PC-3 (cell line): ENCODE measurements at regions not wholly inside any gene's neighbourhood (a gene's known extent, or its start where the extent isn't known, plus 50 kb on each side); places are given as distances from the start of the nearest gene placed in this dataset.

Source experiments
- ATAC-seq: fragments of 200-7000 bp; cut with Tn5 transposase; 2 replicates; pipeline ENCODE4 v1.9.1; 2020; ENCODE audit warnings: mild to moderate bottlenecking, moderate library complexity
- BruUV-seq: library from RNA; stranded (reverse); fragments of 400-500 nt; replicated peaks from 2 replicates; lab custom pipeline; 2021; lab: Mats Ljungman, UMichigan
- CTCF ChIA-PET: fragments of 300-600 bp; sonication (Branson Sonifier 250); formaldehyde crosslinking; loops from one replicate; lab custom pipeline; 2022; ENCODE audit warnings: antibody characterized with exemption; lab: Charles Lee
- POLR2A ChIA-PET: fragments of 300-600 bp; sonication (Branson Sonifier 250); formaldehyde crosslinking; loops from one replicate; lab custom pipeline; 2022; ENCODE audit warnings: antibody characterized with exemption; ENCODE audit not compliant: unreplicated experiment; lab: Charles Lee
- DNase-seq: peaks from one replicate; pipeline ENCODE4 v3.0.0-alpha.2; 2015
- H2AFZ ChIP-seq: fragments of 300-600 bp; sonication (generic); 2 replicates; pipeline ENCODE4 v1.6.0; 2016; ENCODE audit warnings: antibody characterized with exemption, low read length
- H3F3A ChIP-seq: fragments of 300-600 bp; sonication (generic); one replicate; pipeline ENCODE4 v1.6.0; 2017; ENCODE audit warnings: antibody characterized with exemption, low read length, control low read depth, mild to moderate bottlenecking; ENCODE audit not compliant: unreplicated experiment
- H3K27ac ChIP-seq: fragments of 300-600 bp; sonication (generic); 2 replicates; pipeline ENCODE4 v1.5.1; 2016; ENCODE audit warnings: mild to moderate bottlenecking, low read length
- H3K27me3 ChIP-seq: fragments of 300-600 bp; sonication (generic); 2 replicates; pipeline ENCODE4 v1.6.1; 2016; ENCODE audit warnings: low read length, mixed read lengths
- H3K36me3 ChIP-seq: fragments of 300-600 bp; sonication (generic); 2 replicates; pipeline ENCODE4 v1.6.1; 2016; ENCODE audit warnings: low read depth, mixed run types, low read length, mixed read lengths
- H3K4me1 ChIP-seq: fragments of 300-600 bp; sonication (generic); 2 replicates; pipeline ENCODE4 v1.5.1; 2016; ENCODE audit warnings: low read length; ENCODE audit not compliant: insufficient read depth
- H3K4me2 ChIP-seq: fragments of 300-600 bp; sonication (generic); 2 replicates; pipeline ENCODE4 v1.6.0; 2016; ENCODE audit warnings: low read length
- H3K4me3 ChIP-seq: fragments of 300-600 bp; sonication (generic); 2 replicates; pipeline ENCODE4 v1.5.1; 2016; ENCODE audit warnings: mild to moderate bottlenecking, low read length, mixed read lengths
- H3K79me2 ChIP-seq: fragments of 300-600 bp; sonication (generic); 2 replicates; pipeline ENCODE4 v1.6.1; 2017; ENCODE audit warnings: low read length, mixed read lengths
- H3K9ac ChIP-seq: fragments of 300-600 bp; sonication (generic); 2 replicates; pipeline ENCODE4 v1.6.0; 2016; ENCODE audit warnings: mild to moderate bottlenecking, low read length
- H3K9me2 ChIP-seq: fragments of 300-600 bp; sonication (generic); replicated peaks from 2 replicates; pipeline ENCODE4 v1.6.1; 2016; ENCODE audit warnings: mixed run types, low read length, mixed read lengths
- H3K9me3 ChIP-seq: fragments of 300-600 bp; sonication (generic); 2 replicates; pipeline ENCODE4 v1.6.1; 2016; ENCODE audit warnings: low read length, mixed read lengths
- H4K20me1 ChIP-seq: fragments of 300-600 bp; sonication (generic); 2 replicates; pipeline ENCODE4 v1.6.1; 2016; ENCODE audit warnings: low read length, mixed read lengths
- CTCF ChIP-seq: fragments of 300-600 bp; sonication (generic); conservative IDR thresholded peaks from 2 replicates; pipeline ENCODE4 v1.5.1; 2017; ENCODE audit warnings: antibody characterized with exemption, low read depth, mild to moderate bottlenecking, low read length
- EZH2 ChIP-seq: fragments of 300-600 bp; sonication (generic); IDR thresholded peaks from one replicate; pipeline ENCODE4 v1.6.1; 2017; ENCODE audit warnings: antibody characterized with exemption, mild to moderate bottlenecking, low read length; ENCODE audit not compliant: unreplicated experiment
- EZH2phosphoT487 ChIP-seq: fragments of 300-600 bp; sonication (generic); IDR thresholded peaks from 2 replicates; pipeline ENCODE4 v1.6.1; 2018; ENCODE audit warnings: mild to moderate bottlenecking, antibody characterized with exemption, low read length, borderline replicate concordance
- intact Hi-C: fragments of 100-400 bp; cut with micrococcal nuclease; formaldehyde crosslinking; loops from 2 replicates; pipeline ENCODE4 v1.9.0; 2023

DNA sequence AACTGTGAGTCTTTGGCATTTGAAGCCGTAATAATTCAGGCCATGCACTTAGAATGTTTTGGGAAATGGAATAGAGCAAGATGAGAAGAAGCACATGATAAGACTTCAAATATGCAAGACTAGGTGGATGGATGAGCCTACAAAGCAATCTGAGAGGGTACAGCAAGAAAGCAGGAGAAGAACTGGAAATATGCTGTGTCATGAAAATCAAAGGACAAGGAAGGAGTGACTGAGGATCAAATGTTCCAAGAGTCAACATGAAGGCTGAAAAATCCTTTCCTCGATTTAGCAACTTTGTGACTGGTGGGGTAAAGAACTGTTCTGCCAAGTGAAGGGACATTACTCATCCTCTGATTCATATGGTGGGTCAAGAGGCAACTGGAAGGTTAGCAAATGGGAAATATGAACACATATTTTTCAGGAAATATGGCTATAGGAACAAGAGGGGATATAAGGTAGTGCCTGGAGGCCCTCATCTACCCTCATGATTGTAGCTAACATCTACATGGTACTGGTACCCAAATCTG, 803.7 kb upstream of the ARRDC4 start:
- H3K27ac ChIP-seq: no peak overlapping the region
- no peak overlapping the region for H3K4me2 ChIP-seq
- H3K4me1 ChIP-seq: no peaks in the 10 kb centered on the region
- no peaks in the 10 kb centered on the region for H3K36me3 ChIP-seq
- H3K9me3 ChIP-seq: no peaks in the 10 kb centered on the region
- no peak for TF ChIP-seq CTCF
- no peak for TF ChIP-seq EZH2phosphoT487
- no peak for TF ChIP-seq EZH2
- H4K20me1 ChIP-seq: no peaks in the 10 kb centered on the region
- no peak overlapping the region for H3K9ac ChIP-seq
- no TSS peak for BruUV-seq
- no peak overlapping the region for H2AFZ ChIP-seq
- intact Hi-C loops: no loop called here
- no peaks in the 10 kb centered on the region for H3K79me2 ChIP-seq
- no peaks in the 10 kb centered on the region for H3F3A ChIP-seq
- H3K27me3 ChIP-seq: no peaks in the 10 kb centered on the region
- POLR2A ChIA-PET: no interaction called here
- ATAC-seq: no peak
- no peak for DNase-seq
- H3K9me2 ChIP-seq: no peaks in the 10 kb centered on the region
- no peak overlapping the region for H3K4me3 ChIP-seq
- CTCF ChIA-PET: no interaction called here

DNA sequence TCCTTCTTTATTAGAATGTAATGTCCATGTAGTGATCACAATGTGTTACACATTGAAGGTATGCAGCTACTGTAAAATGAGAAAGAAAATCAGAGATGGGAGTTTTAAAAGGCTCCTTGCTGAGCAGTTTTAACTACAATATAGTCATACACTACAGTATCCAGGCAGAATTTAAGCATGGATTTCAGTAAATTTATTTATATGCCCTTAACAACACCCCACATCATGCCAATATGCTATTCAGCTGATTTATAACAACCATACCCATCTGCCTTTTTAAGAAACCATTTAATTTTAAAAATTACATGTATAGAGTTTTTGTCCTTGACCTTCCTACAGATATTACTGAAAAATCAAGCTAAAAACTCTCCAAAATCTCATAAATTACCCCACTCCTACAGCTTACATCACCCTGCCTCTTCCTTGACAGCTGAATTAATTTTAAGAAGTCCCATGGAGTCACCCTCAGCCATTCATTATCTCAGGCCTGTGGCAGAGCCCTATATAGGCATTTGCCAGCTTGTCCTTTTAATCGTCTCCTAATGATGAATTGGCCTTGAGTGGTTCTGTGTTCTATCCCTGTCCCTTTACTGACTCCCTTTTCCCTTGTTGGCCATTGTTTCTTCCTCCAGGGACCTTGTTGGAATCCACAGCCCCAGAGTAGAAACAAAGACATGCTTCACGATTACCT, 797.6 kb upstream of the ARRDC4 start:
- Histone ChIP-seq H4K20me1 (no peaks in the 10 kb centered on the region), H2AFZ (no peak overlapping the region), H3K79me2 (no peaks in the 10 kb centered on the region), H3K9me2 (no peaks in the 10 kb centered on the region), H3K27me3 (peaks cover 6% of the 10 kb centered on the region), H3K27ac (no peak overlapping the region), H3K4me1 (no peaks in the 10 kb centered on the region), H3K9ac (no peak overlapping the region), H3K4me3 (no peak overlapping the region), H3K36me3 (no peaks in the 10 kb centered on the region), H3F3A (no peaks in the 10 kb centered on the region), H3K9me3 (no peaks in the 10 kb centered on the region), H3K4me2 (no peak overlapping the region)
- ChIA-PET POLR2A (no interaction called here), CTCF (no interaction called here)
- no peak for ATAC-seq
- intact Hi-C loops: no loop called here
- no peak for DNase-seq
- BruUV-seq: no TSS peak
- TF ChIP-seq EZH2phosphoT487: no peak

GRCh38 chr15:97165205-97165604, 795.3 kb upstream of the ARRDC4 start:
- BruUV-seq: no TSS peak
- Histone ChIP-seq H3K27ac (no peak overlapping the region), H3K4me2 (no peak overlapping the region), H3K36me3 (no peaks in the 10 kb centered on the region), H2AFZ (no peak overlapping the region), H3F3A (no peaks in the 10 kb centered on the region), H3K79me2 (no peaks in the 10 kb centered on the region), H3K9ac (no peak overlapping the region), H3K4me1 (no peaks in the 10 kb centered on the region), H4K20me1 (no peaks in the 10 kb centered on the region), H3K27me3 (peaks cover 19% of the 10 kb centered on the region), H3K9me2 (no peaks in the 10 kb centered on the region), H3K9me3 (no peaks in the 10 kb centered on the region), H3K4me3 (no peak overlapping the region)
- CTCF ChIA-PET: no interaction called here
- POLR2A ChIA-PET: no interaction called here
- DNase-seq (no peak), ATAC-seq (no peak)
- intact Hi-C loops: no loop called here
- TF ChIP-seq EZH2phosphoT487 (no peak), EZH2 (no peak), CTCF (no peak)
